ENCODE measurements at regions not wholly inside any gene's neighbourhood (a gene's known extent, or its start where the extent isn't known, plus 50 kb on each side); places are given as distances from the start of the nearest gene placed in this dataset.

DNA sequence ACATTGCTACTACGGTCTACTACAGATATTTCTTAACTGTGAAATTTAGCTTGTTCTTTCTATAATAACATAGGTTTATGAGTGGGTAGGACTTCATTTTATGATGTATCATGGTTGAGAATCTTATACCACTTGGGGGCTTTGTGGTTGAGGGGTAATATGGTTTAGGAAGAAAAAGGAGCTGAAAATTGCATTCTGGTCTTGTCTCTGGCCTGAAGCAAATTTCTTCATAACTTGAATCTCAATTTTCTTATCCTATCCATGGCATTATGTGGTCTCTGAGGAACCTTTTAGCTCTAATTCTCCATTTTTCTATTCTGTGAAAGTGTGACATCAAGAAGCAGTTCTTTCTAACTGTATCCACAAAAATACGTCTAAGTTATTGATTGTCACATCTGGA lies 341.0 kb downstream of the SOX2 start:
- DNase-seq (ENCODE audit: extremely low spot score, unreplicated experiment), result no peak
- Mint-ChIP-seq H3K4me1 (ENCODE audit: unreplicated experiment) (no peaks in the 10 kb centered on the region), H3K9me3 (ENCODE audit: unreplicated experiment) (no peaks in the 10 kb centered on the region), H3K36me3 (ENCODE audit: unreplicated experiment) (no peaks in the 10 kb centered on the region), H3K27me3 (ENCODE audit: unreplicated experiment) (peaks cover 13% of the 10 kb centered on the region), H3K27ac (ENCODE audit: unreplicated experiment) (no peak overlapping the region), H3K4me3 (ENCODE audit: unreplicated experiment) (no peak overlapping the region)
- no peak for TF ChIP-seq CTCF (IDR thresholded peaks at IDR 0.05)

DNA sequence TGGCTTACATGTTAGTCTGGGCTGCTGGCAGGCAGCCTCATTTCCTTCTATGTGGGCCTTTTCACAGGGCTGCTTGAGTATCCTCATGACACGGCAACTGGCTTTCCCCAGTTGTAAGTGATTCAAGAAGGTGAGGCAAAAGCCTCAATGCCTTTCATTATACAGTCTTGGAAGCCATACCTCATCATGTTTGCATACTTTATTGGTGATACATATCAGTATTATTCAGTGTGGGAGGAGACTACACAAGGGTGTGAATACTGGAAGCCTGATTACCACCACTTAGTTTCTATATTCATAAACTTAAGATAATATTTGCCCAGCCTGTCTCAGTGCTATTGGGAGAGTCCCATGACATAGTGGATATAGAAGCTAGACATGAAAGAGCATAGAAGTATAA lies 346.8 kb downstream of the SOX2 start:
- Mint-ChIP-seq H3K9me3 (ENCODE audit: unreplicated experiment) (no peaks in the 10 kb centered on the region), H3K27me3 (ENCODE audit: unreplicated experiment) (peaks cover 15% of the 10 kb centered on the region), H3K4me3 (ENCODE audit: unreplicated experiment) (no peak overlapping the region), H3K27ac (ENCODE audit: unreplicated experiment) (no peak overlapping the region), H3K4me1 (ENCODE audit: unreplicated experiment) (no peaks in the 10 kb centered on the region), H3K36me3 (ENCODE audit: unreplicated experiment) (no peaks in the 10 kb centered on the region)
- DNase-seq (ENCODE audit: extremely low spot score, unreplicated experiment), result no peak
- no peak for TF ChIP-seq CTCF (IDR thresholded peaks at IDR 0.05)

GRCh38 chr3:182063742-182064141 lies 352.0 kb downstream of the SOX2 start:
- no peaks in the 10 kb centered on the region for H3K4me1 Mint-ChIP-seq (ENCODE audit: unreplicated experiment)
- no peak overlapping the region for H3K4me3 Mint-ChIP-seq (ENCODE audit: unreplicated experiment)
- no peaks in the 10 kb centered on the region for H3K36me3 Mint-ChIP-seq (ENCODE audit: unreplicated experiment)
- no peak for TF ChIP-seq CTCF (IDR thresholded peaks at IDR 0.05)
- H3K27me3 Mint-ChIP-seq (ENCODE audit: unreplicated experiment), result peaks cover 24% of the 10 kb centered on the region
- no peaks in the 10 kb centered on the region for H3K9me3 Mint-ChIP-seq (ENCODE audit: unreplicated experiment)
- no peak for DNase-seq (ENCODE audit: extremely low spot score, unreplicated experiment)
- H3K27ac Mint-ChIP-seq (ENCODE audit: unreplicated experiment), result no peak overlapping the region

GRCh38 chr3:182067423-182067822 lies 355.7 kb downstream of the SOX2 start:
- no peak for DNase-seq (ENCODE audit: extremely low spot score, unreplicated experiment)
- no peak overlapping the region for H3K27ac Mint-ChIP-seq (ENCODE audit: unreplicated experiment)
- no peaks in the 10 kb centered on the region for H3K4me1 Mint-ChIP-seq (ENCODE audit: unreplicated experiment)

GRCh38 chr3:182078316-182078715 lies 366.6 kb downstream of the SOX2 start:
- Mint-ChIP-seq H3K4me1 (ENCODE audit: unreplicated experiment) (peaks cover 4% of the 10 kb centered on the region), H3K36me3 (ENCODE audit: unreplicated experiment) (peaks cover 2% of the 10 kb centered on the region), H3K27me3 (ENCODE audit: unreplicated experiment) (peaks cover 34% of the 10 kb centered on the region), H3K9me3 (ENCODE audit: unreplicated experiment) (no peaks in the 10 kb centered on the region), H3K4me3 (ENCODE audit: unreplicated experiment) (no peak overlapping the region), H3K27ac (ENCODE audit: unreplicated experiment) (no peak overlapping the region)
- no peak for TF ChIP-seq CTCF (IDR thresholded peaks at IDR 0.05)
- no peak for DNase-seq (ENCODE audit: extremely low spot score, unreplicated experiment)

More at GRCh38 chr3:182067423-182067822, 355.7 kb downstream of the SOX2 start:
- TF ChIP-seq CTCF (IDR thresholded peaks at IDR 0.05), result no peak
- Mint-ChIP-seq H3K36me3 (ENCODE audit: unreplicated experiment) (no peaks in the 10 kb centered on the region), H3K9me3 (ENCODE audit: unreplicated experiment) (no peaks in the 10 kb centered on the region), H3K27me3 (ENCODE audit: unreplicated experiment) (peaks cover 23% of the 10 kb centered on the region), H3K4me3 (ENCODE audit: unreplicated experiment) (no peak overlapping the region)

Measured in osteocyte (in vitro differentiated cells).